ENCODE measurements at regions not wholly inside any gene's neighbourhood (a gene's known extent, or its start where the extent isn't known, plus 50 kb on each side); places are given as distances from the start of the nearest gene placed in this dataset.
"Not testable (repeated sequence)": the region's sequence is repeated elsewhere in the genome, so short reads cannot be mapped to it uniquely, and the experiment has no call there.

GRCh38 chr17:16845098-16845497 lies 126.8 kb downstream of the TNFRSF13B start:
- not testable (repeated sequence) for TF ChIP-seq CTCF (conservative IDR thresholded peaks at IDR 0.05; ENCODE audit: low read length); EZH2phosphoT487 (IDR thresholded peaks at IDR 0.05; ENCODE audit: borderline replicate concordance, low read depth, low read length)
